Fibroblast of skin of abdomen (primary cell): ENCODE measurements at regions not wholly inside any gene's neighbourhood (a gene's known extent, or its start where the extent isn't known, plus 50 kb on each side); places are given as distances from the start of the nearest gene placed in this dataset.

ENCODE experiments used
- DNase-seq: peaks from one replicate; pipeline ENCODE4 v3.0.0-alpha.2; 2013

GRCh38 chr7:25789701-25790640 lies 362.0 kb upstream of the NFE2L3 start:
- DNase-seq = no peak

- DNase-seq = no peak
Observed at GRCh38 chr7:25790963-25791362, 361.0 kb upstream of the NFE2L3 start.

GRCh38 chr7:25792586-25792985 lies 359.4 kb upstream of the NFE2L3 start:
- DNase-seq = no peak

GRCh38 chr7:25795824-25796235 lies 356.2 kb upstream of the NFE2L3 start:
- DNase-seq = peak; percentile 29

- DNase-seq = no peak
Observed at GRCh38 chr7:25798344-25798743, 353.7 kb upstream of the NFE2L3 start.

GRCh38 chr7:25801214-25801613 lies 350.8 kb upstream of the NFE2L3 start:
- DNase-seq = no peak

- DNase-seq = no peak
Observed at GRCh38 chr7:25802057-25802456, 349.9 kb upstream of the NFE2L3 start.

GRCh38 chr7:25802473-25802872 lies 349.5 kb upstream of the NFE2L3 start:
- no peak for DNase-seq

GRCh38 chr7:25803117-25803887 lies 348.7 kb upstream of the NFE2L3 start:
- DNase-seq = no peak

- no peak for DNase-seq
Observed at GRCh38 chr7:25804154-25804553, 347.8 kb upstream of the NFE2L3 start.

GRCh38 chr7:25805027-25805687 lies 346.8 kb upstream of the NFE2L3 start:
- DNase-seq = peak; percentile 89

GRCh38 chr7:25807086-25807611 lies 344.8 kb upstream of the NFE2L3 start:
- DNase-seq = no peak

- no peak for DNase-seq
Observed at GRCh38 chr7:25809441-25809840, 342.6 kb upstream of the NFE2L3 start.

- no peak for DNase-seq
Observed at GRCh38 chr7:25812086-25812850, 339.7 kb upstream of the NFE2L3 start.

- no peak for DNase-seq
Observed at GRCh38 chr7:25813381-25813780, 338.6 kb upstream of the NFE2L3 start.

GRCh38 chr7:25815711-25816110 lies 336.3 kb upstream of the NFE2L3 start:
- DNase-seq = no peak

GRCh38 chr7:25820432-25821040 lies 331.5 kb upstream of the NFE2L3 start:
- no peak for DNase-seq

GRCh38 chr7:25821225-25821624 lies 330.8 kb upstream of the NFE2L3 start:
- DNase-seq = no peak

GRCh38 chr7:25822823-25823222 lies 329.2 kb upstream of the NFE2L3 start:
- no peak for DNase-seq

- no peak for DNase-seq
Observed at GRCh38 chr7:25823571-25823970, 328.4 kb upstream of the NFE2L3 start.

- no peak for DNase-seq
Observed at GRCh38 chr7:25828468-25828867, 323.5 kb upstream of the NFE2L3 start.

GRCh38 chr7:25829663-25830062 lies 322.3 kb upstream of the NFE2L3 start:
- no peak for DNase-seq
